HG02973 (cell line): ENCODE measurements at regions not wholly inside any gene's neighbourhood (a gene's known extent, or its start where the extent isn't known, plus 50 kb on each side); places are given as distances from the start of the nearest gene placed in this dataset.
"Not testable (repeated sequence)": the region's sequence is repeated elsewhere in the genome, so short reads cannot be mapped to it uniquely, and the experiment has no call there.

Source experiments
- ATAC-seq: cut with Tn5 transposase; IDR thresholded peaks from one replicate; pipeline ENCODE4 v1.9.1; 2021; ENCODE audit warnings: moderate library complexity; ENCODE audit not compliant: unreplicated experiment

GRCh38 chr7:146057958-146058357, 58.6 kb upstream of the CNTNAP2 start:
- no peak for ATAC-seq

GRCh38 chr7:146054909-146055308, 61.7 kb upstream of the CNTNAP2 start:
- no peak for ATAC-seq

GRCh38 chr7:146053492-146053891, 63.1 kb upstream of the CNTNAP2 start:
- no peak for ATAC-seq

GRCh38 chr7:146043310-146043709, 73.3 kb upstream of the CNTNAP2 start:
- ATAC-seq = not testable (repeated sequence)

- no peak for ATAC-seq
Measured at GRCh38 chr7:146028251-146028750, 88.3 kb upstream of the CNTNAP2 start.

GRCh38 chr7:146027243-146027642, 89.4 kb upstream of the CNTNAP2 start:
- no peak for ATAC-seq

GRCh38 chr7:146022776-146023175, 93.8 kb upstream of the CNTNAP2 start:
- no peak for ATAC-seq

GRCh38 chr7:146019041-146020004, 97.3 kb upstream of the CNTNAP2 start:
- ATAC-seq = not testable (repeated sequence)

- not testable (repeated sequence) for ATAC-seq
Measured at GRCh38 chr7:146017366-146017765, 99.2 kb upstream of the CNTNAP2 start.

- not testable (repeated sequence) for ATAC-seq
Measured at GRCh38 chr7:146014154-146014553, 102.4 kb upstream of the CNTNAP2 start.

- no peak for ATAC-seq
Measured at GRCh38 chr7:146008293-146008692, 108.3 kb upstream of the CNTNAP2 start.

GRCh38 chr7:146004805-146005204, 111.8 kb upstream of the CNTNAP2 start:
- ATAC-seq = no peak

GRCh38 chr7:146002431-146003078, 114.0 kb upstream of the CNTNAP2 start:
- ATAC-seq = peak; percentile 93

- no peak for ATAC-seq
Measured at GRCh38 chr7:146002008-146002407, 114.6 kb upstream of the CNTNAP2 start.

- no peak for ATAC-seq
Measured at GRCh38 chr7:146000882-146001281, 115.7 kb upstream of the CNTNAP2 start.

GRCh38 chr7:145989469-145989868, 127.1 kb upstream of the CNTNAP2 start:
- no peak for ATAC-seq

- no peak for ATAC-seq
Measured at GRCh38 chr7:145986248-145986874, 130.2 kb upstream of the CNTNAP2 start.

- ATAC-seq = no peak
Measured at GRCh38 chr7:145978769-145979168, 137.8 kb upstream of the CNTNAP2 start.

- ATAC-seq = no peak
Measured at GRCh38 chr7:145959981-145960380, 156.6 kb upstream of the CNTNAP2 start.

GRCh38 chr7:145957160-145957890, 159.3 kb upstream of the CNTNAP2 start:
- ATAC-seq = no peak

GRCh38 chr7:145951566-145951965, 165.0 kb upstream of the CNTNAP2 start:
- no peak for ATAC-seq
